Mucosa of gallbladder (tissue), 1 donor: ENCODE measurements at regions not wholly inside any gene's neighbourhood (a gene's known extent, or its start where the extent isn't known, plus 50 kb on each side); places are given as distances from the start of the nearest gene placed in this dataset.

Experiments
- DNase-seq: peaks from one replicate; pipeline ENCODE4 v3.0.0-alpha.2; 2020; ENCODE audit warnings: low spot score
- donor health status: DM: no; HTN: no; CAD: no.

GRCh38 chr11:92477686-92478085 is 253.1 kb downstream of the FAT3 start:
- DNase-seq = no peak

GRCh38 chr11:92480499-92480898 is 255.9 kb downstream of the FAT3 start:
- no peak for DNase-seq

- DNase-seq = no peak
These were observed 258.0 kb downstream of the FAT3 start for GRCh38 chr11:92482492-92483060.

GRCh38 chr11:92484570-92484969 is 260.0 kb downstream of the FAT3 start:
- no peak for DNase-seq

GRCh38 chr11:92489826-92490399 is 265.3 kb downstream of the FAT3 start:
- DNase-seq = no peak

- no peak for DNase-seq
These were observed 267.8 kb downstream of the FAT3 start for GRCh38 chr11:92492372-92492771.

GRCh38 chr11:92495107-92495793 is 270.6 kb downstream of the FAT3 start:
- DNase-seq = peak; percentile 64

- no peak for DNase-seq
These were observed 275.8 kb downstream of the FAT3 start for GRCh38 chr11:92500453-92500852.

GRCh38 chr11:92501066-92501739 is 276.6 kb downstream of the FAT3 start:
- no peak for DNase-seq

- no peak for DNase-seq
These were observed 279.4 kb downstream of the FAT3 start for GRCh38 chr11:92504004-92504403.

- peak; percentile 62 for DNase-seq
These were observed 279.9 kb downstream of the FAT3 start for GRCh38 chr11:92504534-92504933.

- no peak for DNase-seq
These were observed 281.1 kb downstream of the FAT3 start for GRCh38 chr11:92505689-92506088.

- DNase-seq = no peak
These were observed 282.3 kb downstream of the FAT3 start for GRCh38 chr11:92506809-92507336.

GRCh38 chr11:92510591-92510990 is 286.0 kb downstream of the FAT3 start:
- DNase-seq = no peak

- no peak for DNase-seq
These were observed 287.0 kb downstream of the FAT3 start for GRCh38 chr11:92511522-92512203.

GRCh38 chr11:92512204-92512569 is 287.6 kb downstream of the FAT3 start:
- DNase-seq = no peak

GRCh38 chr11:92523611-92524010 is 299.0 kb downstream of the FAT3 start:
- DNase-seq = no peak

- DNase-seq = no peak
These were observed 299.9 kb downstream of the FAT3 start for GRCh38 chr11:92524542-92524941.

GRCh38 chr11:92527467-92527866 is 302.8 kb downstream of the FAT3 start:
- no peak for DNase-seq

GRCh38 chr11:92528001-92528400 is 303.4 kb downstream of the FAT3 start:
- DNase-seq = no peak

GRCh38 chr11:92531065-92531739 is 306.6 kb downstream of the FAT3 start:
- DNase-seq = no peak
